HepG2 (cell line): ENCODE measurements at regions not wholly inside any gene's neighbourhood (a gene's known extent, or its start where the extent isn't known, plus 50 kb on each side); places are given as distances from the start of the nearest gene placed in this dataset.

ENCODE experiments used
- ATAC-seq: fragments of 200-7000 bp; cut with Tn5 transposase; 3 replicates; pipeline ENCODE4 v1.9.1; 2020; ENCODE audit warnings: mild to moderate bottlenecking, moderate library complexity
- BruUV-seq: library from RNA; stranded (reverse); fragments of 400-500 nt; replicated peaks from 2 replicates; lab custom pipeline; 2021; lab: Mats Ljungman, UMichigan
- CTCF ChIA-PET: fragments of 300-600 bp; formaldehyde crosslinking; extraction: SDS; loops from one replicate; lab custom pipeline; 2021; ENCODE audit warnings: low total read pairs, inconsistent platforms, low intra/inter-chr PET ratio; lab: Yijun Ruan, JAX
- POLR2A ChIA-PET: fragments of 350-600 bp; sonication (Branson Sonifier 250); formaldehyde crosslinking; loops from one replicate; lab custom pipeline; 2020; ENCODE audit warnings: antibody characterized with exemption, inconsistent platforms; lab: Yijun Ruan, JAX
- DNase-seq: peaks from one replicate; pipeline ENCODE4 v3.0.0-alpha.2; 2015; ENCODE audit warnings: low spot score
- FAIRE-seq: peaks from 3 replicates; lab custom pipeline; 2011; peaks lifted over from hg19 to GRCh38; lab: Jason Lieb, UNC
- H2AFZ ChIP-seq: one replicate; pipeline ENCODE4 v1.6.1; 2011; ENCODE audit warnings: low read length, inconsistent platforms
- H3K27ac ChIP-seq: fragments of 300-600 bp; 3 replicates; pipeline ENCODE4 v1.8.0; 2011; ENCODE audit warnings: mixed run types, mild to moderate bottlenecking, mixed read lengths, low read length, inconsistent platforms; ENCODE audit not compliant: insufficient read depth; ENCODE audit errors: extremely low read length
- H3K27me3 ChIP-seq, 2 experiments: fragments of 200-600 bp in 1 of 2; 2 replicates in 1 of 2; 3 replicates in 1 of 2; pipeline versions ENCODE4 v1.6.0 to v1.8.0; 2011; ENCODE audit warnings: low read length in 2 of 2, mild to moderate bottlenecking in 2 of 2, moderate library complexity in 2 of 2, inconsistent platforms in 1 of 2; ENCODE audit not compliant: insufficient read depth in 2 of 2, control insufficient read depth in 1 of 2
- H3K36me3 ChIP-seq, 2 experiments: fragments of 200-600 bp in 1 of 2; replicated peaks in 1 of 2; 2 replicates in 1 of 2; 3 replicates in 1 of 2; pipeline versions ENCODE4 v1.5.1 to v1.8.0; 2011; ENCODE audit warnings: low read length in 2 of 2, inconsistent platforms in 1 of 2; ENCODE audit not compliant: insufficient read depth in 2 of 2, control insufficient read depth in 1 of 2
- H3K4me1 ChIP-seq: 2 replicates; pipeline ENCODE4 v1.5.1; 2012; ENCODE audit warnings: low read length, inconsistent platforms; ENCODE audit not compliant: insufficient read depth
- H3K4me2 ChIP-seq: 2 replicates; pipeline ENCODE4 v1.6.0; 2011; ENCODE audit warnings: low read depth, low read length, inconsistent platforms
- H3K4me3 ChIP-seq, 3 experiments: fragments of 200-600 bp in 1 of 3; sonication (generic), shearing (Covaris generic) in 1 of 3; replicated peaks in 1 of 3; 2 replicates each; pipeline ENCODE4 v1.5.1; 2011 to 2016; ENCODE audit warnings: low read length in 3 of 3, inconsistent platforms in 2 of 3, low read depth in 2 of 3, mild to moderate bottlenecking in 2 of 3, control low read depth in 1 of 3, mixed read lengths in 1 of 3; ENCODE audit not compliant: insufficient read depth in 1 of 3
- H3K79me2 ChIP-seq: one replicate; pipeline ENCODE4 v1.6.1; 2011; ENCODE audit warnings: low read length, inconsistent platforms; ENCODE audit not compliant: insufficient read depth
- H3K9ac ChIP-seq: 2 replicates; pipeline ENCODE4 v1.6.0; 2011; ENCODE audit warnings: mild to moderate bottlenecking, low read depth, low read length, inconsistent platforms; ENCODE audit not compliant: insufficient read depth
- H3K9me3 ChIP-seq: 2 replicates; pipeline ENCODE4 v1.5.1; 2012; ENCODE audit warnings: mild to moderate bottlenecking, low read length
- H4K20me1 ChIP-seq: 2 replicates; pipeline ENCODE4 v1.6.0; 2011; ENCODE audit warnings: inconsistent platforms, mild to moderate bottlenecking, low read length, moderate library complexity; ENCODE audit not compliant: insufficient read depth
- CBX2 ChIP-seq, 2 experiments: fragments of 200-600 bp in 1 of 2; sonication (generic); formaldehyde crosslinking in 1 of 2; IDR thresholded peaks; 2 replicates each; pipeline versions ENCODE4 v1.7.0 to v1.8.1; 2018 to 2022; ENCODE audit warnings: low read depth in 2 of 2, low read length in 1 of 2, mild to moderate bottlenecking in 1 of 2, missing genetic modification reagents in 1 of 2
- MLXIP ChIP-seq: sonication (generic); formaldehyde crosslinking; IDR thresholded peaks from 2 replicates; pipeline ENCODE4 v1.9.0; 2021; ENCODE audit warnings: missing genetic modification reagents, borderline replicate concordance
- STAT5B ChIP-seq: sonication (generic); formaldehyde crosslinking; IDR thresholded peaks from 2 replicates; pipeline ENCODE4 v1.4.0; 2020; ENCODE audit warnings: missing genetic modification reagents
- UBTF ChIP-seq: sonication (generic); formaldehyde crosslinking; IDR thresholded peaks from 2 replicates; pipeline ENCODE4 v1.4.0; 2020; ENCODE audit warnings: mild to moderate bottlenecking, missing genetic modification reagents
- ZNF205 ChIP-seq: IDR thresholded peaks from 2 replicates; pipeline ENCODE4 v1.6.1; 2018; ENCODE audit warnings: missing biosample characterization, missing genetic modification reagents
- WGBS: methylation state at CpG from one replicate; pipeline ENCODE4 v1.1.6; 2017; ENCODE audit warnings: low lambda C conversion rate; 5-methylcytosine and 5-hydroxymethylcytosine counted together
- in situ Hi-C: cut with HindIII; loops from 2 replicates; pipeline ENCODE4 v1.10.0; 2017; ENCODE audit warnings: low pct_unique_long_range_greater_than_20kb; ENCODE audit not compliant: extremely low pct_ligation_motif_present
- intact Hi-C: fragments of 100-400 bp; cut with micrococcal nuclease; formaldehyde crosslinking; loops from one replicate; pipeline ENCODE4 v1.10.0; 2022; ENCODE audit not compliant: unreplicated experiment

- no peaks in the 10 kb centered on the region for H4K20me1 ChIP-seq
- ChIA-PET CTCF (no interaction called here), POLR2A (no interaction called here)
- in situ Hi-C loops (no loop called here), intact Hi-C loops (no loop called here)
- BruUV-seq: no TSS peak
- no peak overlapping the region for H3K9ac ChIP-seq
- H3K4me3 ChIP-seq: no peak overlapping the region
- no peak for ATAC-seq
- no peak for FAIRE-seq
- H3K4me1 ChIP-seq: no peaks in the 10 kb centered on the region
- no peak overlapping the region for H3K4me2 ChIP-seq
- TF ChIP-seq CBX2 (IDR thresholded peaks at IDR 0.05; ENCODE audit: low read depth, low read length) (no peak), CBX2 (CRISPR knock-in tag; IDR thresholded peaks at IDR 0.05; ENCODE audit: low read depth) (no peak), STAT5B (CRISPR knock-in tag) (no peak), ZNF205 (no peak), MLXIP (CRISPR knock-in tag) (no peak), UBTF (no peak)
- no peaks in the 10 kb centered on the region for H3K79me2 ChIP-seq
- no peak overlapping the region for H2AFZ ChIP-seq
- H3K27me3 ChIP-seq: peaks cover 0 to 17% of the 10 kb centered on the region in 2 experiments; a peak in 1 of 5 replicates
- H3K36me3 ChIP-seq: no peaks in the 10 kb centered on the region
- no peak overlapping the region for H3K27ac ChIP-seq
- no peaks in the 10 kb centered on the region for H3K9me3 ChIP-seq
- DNase-seq: no peak
- WGBS: 2% methylated on average over 2 of the region's 2 CpGs
Measured at GRCh38 chr18:73826098-73826497, 321.5 kb downstream of the FBXO15 start.
